ENCODE measurements at regions not wholly inside any gene's neighbourhood (a gene's known extent, or its start where the extent isn't known, plus 50 kb on each side); places are given as distances from the start of the nearest gene placed in this dataset.

GRCh38 chr11:69359735-69360480, 66.0 kb downstream of the MYEOV start:
- Histone ChIP-seq H3K4me1 (ENCODE audit: insufficient read depth, low read length) (peaks cover 7% of the 10 kb centered on the region), H3K9ac (ENCODE audit: low read length) (no peak overlapping the region), H3K36me3 (ENCODE audit: low read depth, low read length) (peaks cover 9% of the 10 kb centered on the region; the same call in 1 of the 2 replicates), H3K4me3 (ENCODE audit: low read length) (no peak overlapping the region), H3K27ac (ENCODE audit: low read length) (no peak overlapping the region), H3K4me2 (ENCODE audit: low read length) (no peak overlapping the region), H3F3A (ENCODE audit: low read length, unreplicated experiment) (no peaks in the 10 kb centered on the region), H2AFZ (ENCODE audit: low read length) (no peak overlapping the region), H4K20me1 (ENCODE audit: low read length) (no peaks in the 10 kb centered on the region), H3K9me2 (replicated peaks; ENCODE audit: low read length) (no peaks in the 10 kb centered on the region), H3K79me2 (ENCODE audit: low read length) (no peaks in the 10 kb centered on the region), H3K27me3 (ENCODE audit: low read length) (no peaks in the 10 kb centered on the region), H3K9me3 (ENCODE audit: low read length) (no peaks in the 10 kb centered on the region)
- ChIA-PET CTCF (no interaction called here), POLR2A (ENCODE audit: unreplicated experiment) (no interaction called here)
- BruUV-seq (replicated peaks) = no TSS peak
- DNase-seq = no peak
- ATAC-seq = no peak
- no peak for TF ChIP-seq EZH2 (IDR thresholded peaks at IDR 0.05; ENCODE audit: low read length, unreplicated experiment)
- no peak for TF ChIP-seq CTCF (conservative IDR thresholded peaks at IDR 0.05; ENCODE audit: low read depth, low read length)
- TF ChIP-seq EZH2phosphoT487 (IDR thresholded peaks at IDR 0.05; ENCODE audit: borderline replicate concordance, low read length) = no peak
- intact Hi-C loops (cut with micrococcal nuclease) = no loop called here

GRCh38 chr11:69360606-69361005, 66.7 kb downstream of the MYEOV start:
- Histone ChIP-seq H3K79me2 (ENCODE audit: low read length) (no peaks in the 10 kb centered on the region), H3K27ac (ENCODE audit: low read length) (no peak overlapping the region), H3K9ac (ENCODE audit: low read length) (no peak overlapping the region), H3K9me2 (replicated peaks; ENCODE audit: low read length) (no peaks in the 10 kb centered on the region), H3K36me3 (ENCODE audit: low read depth, low read length) (peaks cover 9% of the 10 kb centered on the region; the same call in 1 of the 2 replicates), H3K4me3 (ENCODE audit: low read length) (no peak overlapping the region), H3K9me3 (ENCODE audit: low read length) (no peaks in the 10 kb centered on the region), H3K4me1 (ENCODE audit: insufficient read depth, low read length) (peaks cover 11% of the 10 kb centered on the region), H3K4me2 (ENCODE audit: low read length) (no peak overlapping the region), H3F3A (ENCODE audit: low read length, unreplicated experiment) (no peaks in the 10 kb centered on the region), H2AFZ (ENCODE audit: low read length) (no peak overlapping the region), H3K27me3 (ENCODE audit: low read length) (no peaks in the 10 kb centered on the region), H4K20me1 (ENCODE audit: low read length) (no peaks in the 10 kb centered on the region)
- TF ChIP-seq EZH2 (IDR thresholded peaks at IDR 0.05; ENCODE audit: low read length, unreplicated experiment) (no peak), EZH2phosphoT487 (IDR thresholded peaks at IDR 0.05; ENCODE audit: borderline replicate concordance, low read length) (no peak), CTCF (conservative IDR thresholded peaks at IDR 0.05; ENCODE audit: low read depth, low read length) (no peak)
- POLR2A ChIA-PET (ENCODE audit: unreplicated experiment) = no interaction called here
- ATAC-seq (no peak), DNase-seq (no peak)
- intact Hi-C loops (cut with micrococcal nuclease) = no loop called here
- CTCF ChIA-PET = interaction anchor here (0.5 kb wide), 1 partner anchor 86 kb away, joined by 6 read pairs; no protein-coding TSS in a partner anchor
- no TSS peak for BruUV-seq (replicated peaks)

- ChIA-PET POLR2A (ENCODE audit: unreplicated experiment) (no interaction called here), CTCF (interaction anchor here (0.5 kb wide), 1 partner anchor 87 kb away, joined by 6 read pairs; no protein-coding TSS in a partner anchor)
- Histone ChIP-seq H3K27ac (ENCODE audit: low read length) (no peak overlapping the region), H3K79me2 (ENCODE audit: low read length) (no peaks in the 10 kb centered on the region), H3K9ac (ENCODE audit: low read length) (no peak overlapping the region), H3K4me3 (ENCODE audit: low read length) (no peak overlapping the region), H3K4me1 (ENCODE audit: insufficient read depth, low read length) (peaks cover 11% of the 10 kb centered on the region), H3K27me3 (ENCODE audit: low read length) (no peaks in the 10 kb centered on the region), H2AFZ (ENCODE audit: low read length) (no peak overlapping the region), H4K20me1 (ENCODE audit: low read length) (no peaks in the 10 kb centered on the region), H3K9me3 (ENCODE audit: low read length) (no peaks in the 10 kb centered on the region), H3K4me2 (ENCODE audit: low read length) (no peak overlapping the region), H3K9me2 (replicated peaks; ENCODE audit: low read length) (no peaks in the 10 kb centered on the region), H3K36me3 (ENCODE audit: low read depth, low read length) (peaks cover 9% of the 10 kb centered on the region; the same call in 1 of the 2 replicates), H3F3A (ENCODE audit: low read length, unreplicated experiment) (no peaks in the 10 kb centered on the region)
- no TSS peak for BruUV-seq (replicated peaks)
- DNase-seq (no peak), ATAC-seq (no peak)
- intact Hi-C loops (cut with micrococcal nuclease) = no loop called here
- TF ChIP-seq EZH2 (IDR thresholded peaks at IDR 0.05; ENCODE audit: low read length, unreplicated experiment) = no peak
These were observed 67.1 kb downstream of the MYEOV start for GRCh38 chr11:69361048-69361447.
